Immature natural killer cell (primary cell): ENCODE measurements at regions not wholly inside any gene's neighbourhood (a gene's known extent, or its start where the extent isn't known, plus 50 kb on each side); places are given as distances from the start of the nearest gene placed in this dataset.
"Not testable (repeated sequence)": the region's sequence is repeated elsewhere in the genome, so short reads cannot be mapped to it uniquely, and the experiment has no call there.

Experiments used
- DNase-seq, 3 donors: peaks; one replicate each; pipeline ENCODE4 v3.0.0; 2022; ENCODE audit warnings: mixed read lengths in 1 of 3
- H3K27ac Mint-ChIP-seq, 6 donors: one replicate each; pipeline ENCODE4 v1.8.0; 2020; ENCODE audit warnings: mixed read lengths in 6 of 6, mild to moderate bottlenecking in 5 of 6, inconsistent platforms in 4 of 6, moderate library complexity in 3 of 6
- H3K27me3 Mint-ChIP-seq, 3 donors: one replicate each; pipeline ENCODE4 v1.8.0; 2020 to 2021; ENCODE audit warnings: low read depth in 3 of 3, mild to moderate bottlenecking in 3 of 3, mixed read lengths in 3 of 3, moderate library complexity in 3 of 3, inconsistent platforms in 1 of 3
- H3K36me3 Mint-ChIP-seq, 3 donors: one replicate each; pipeline ENCODE4 v1.8.0; 2020; ENCODE audit warnings: mixed read lengths in 3 of 3, inconsistent platforms in 2 of 3, mild to moderate bottlenecking in 2 of 3
- H3K4me1 Mint-ChIP-seq, 2 donors: one replicate each; pipeline ENCODE4 v1.8.0; 2020; ENCODE audit warnings: inconsistent platforms in 2 of 2, mild to moderate bottlenecking in 2 of 2, mixed read lengths in 2 of 2, moderate library complexity in 1 of 2
- H3K4me3 Mint-ChIP-seq, 5 donors: one replicate each; pipeline ENCODE4 v1.8.0; 2020; ENCODE audit warnings: mild to moderate bottlenecking in 5 of 5, mixed read lengths in 5 of 5, inconsistent platforms in 3 of 5, moderate library complexity in 3 of 5
- H3K9me3 Mint-ChIP-seq, 6 donors: one replicate each; pipeline ENCODE4 v1.8.0; 2020; ENCODE audit warnings: mild to moderate bottlenecking in 6 of 6, mixed read lengths in 6 of 6, inconsistent platforms in 4 of 6, moderate library complexity in 3 of 6

DNA sequence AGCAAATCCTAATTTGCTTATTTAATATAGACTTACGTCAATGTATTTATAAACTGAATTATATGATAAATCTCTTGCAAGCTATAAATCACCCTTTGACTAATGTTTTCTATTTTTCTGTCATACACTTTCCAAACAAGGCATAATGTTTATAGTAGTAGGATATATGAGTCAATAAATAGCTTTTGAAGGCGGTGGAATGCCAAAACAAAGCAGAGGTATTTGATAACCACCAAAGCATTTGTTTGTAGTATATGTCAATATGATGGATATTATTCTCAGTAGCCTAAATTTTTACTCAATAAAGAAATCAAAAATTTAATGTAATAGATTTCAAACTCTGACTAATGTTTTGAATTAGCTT, 1354.6 kb downstream of the HACE1 start:
- Mint-ChIP-seq H3K9me3 (peaks cover 0 to 23% (median 6%) of the 10 kb centered on the region in 6 donors), H3K4me1 (no peaks in the 10 kb centered on the region), H3K27me3 (peaks cover 0 to 3% (median 0%) of the 10 kb centered on the region in 3 donors), H3K36me3 (no peaks in the 10 kb centered on the region), H3K27ac (no peak overlapping the region), H3K4me3 (no peak overlapping the region)
- DNase-seq: no peak

DNA sequence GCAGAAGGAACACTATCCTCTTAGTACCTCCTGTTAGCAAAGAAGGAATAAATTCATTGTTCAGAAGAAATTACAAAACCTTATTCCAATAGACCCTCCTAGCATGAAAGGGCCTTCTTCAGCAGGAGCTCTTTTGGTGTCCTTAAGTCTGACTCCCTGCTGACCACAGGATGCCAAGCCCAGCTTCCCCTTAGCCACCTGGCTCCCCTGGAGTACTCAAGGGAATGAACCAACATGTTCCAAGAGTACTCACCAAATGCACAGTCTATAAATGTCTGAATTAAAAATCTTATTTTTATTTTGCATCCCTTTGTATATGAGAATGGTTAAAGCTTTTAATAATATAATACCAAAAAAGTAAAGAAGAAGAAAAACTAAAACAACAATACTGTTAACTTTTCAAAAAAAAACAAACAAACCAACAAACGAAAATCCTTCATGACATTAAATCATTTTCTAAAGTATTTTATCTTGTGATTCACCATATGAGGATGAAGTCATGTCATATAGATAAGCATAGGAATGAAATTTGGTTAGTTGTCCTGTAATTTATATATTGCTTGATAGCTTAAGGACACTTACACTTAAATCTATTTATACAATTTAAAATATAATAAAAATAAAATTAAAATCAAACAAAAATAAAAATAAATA, 1355.1 kb downstream of the HACE1 start:
- no peak for DNase-seq
- Mint-ChIP-seq H3K36me3 (no peaks in the 10 kb centered on the region), H3K4me3 (no peak overlapping the region), H3K9me3 (peaks cover 0 to 19% (median 5%) of the 10 kb centered on the region in 6 donors), H3K27ac (no peak overlapping the region), H3K27me3 (peaks cover 0 to 3% (median 0%) of the 10 kb centered on the region in 3 donors), H3K4me1 (no peaks in the 10 kb centered on the region)

DNA sequence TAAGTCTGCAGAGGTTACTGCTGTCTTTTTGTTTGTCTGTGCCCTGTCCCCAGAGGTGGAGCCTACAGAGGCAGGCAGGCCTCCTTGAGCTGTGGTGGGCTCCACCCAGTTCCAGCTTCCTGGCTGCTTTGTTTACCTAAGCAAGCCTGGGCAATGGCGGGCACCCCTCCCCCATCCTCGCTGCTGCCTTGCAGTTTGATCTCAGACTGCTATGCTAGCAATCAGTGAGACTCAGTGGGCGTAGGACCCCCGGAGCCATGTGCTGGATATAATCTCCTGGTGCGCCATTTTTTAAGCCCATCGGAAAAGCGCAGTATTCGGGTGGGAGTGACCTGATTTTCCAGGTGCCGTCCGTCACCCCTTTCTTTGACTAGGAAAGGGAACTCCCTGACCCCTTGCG, 1363.1 kb downstream of the HACE1 start:
- DNase-seq, H3K27me3 Mint-ChIP-seq, H3K4me1 Mint-ChIP-seq, H3K27ac Mint-ChIP-seq, H3K36me3 Mint-ChIP-seq, H3K4me3 Mint-ChIP-seq: not testable (repeated sequence)
- peaks cover 5 to 10% (median 7%) of the 10 kb centered on the region in 6 donors for H3K9me3 Mint-ChIP-seq

DNA sequence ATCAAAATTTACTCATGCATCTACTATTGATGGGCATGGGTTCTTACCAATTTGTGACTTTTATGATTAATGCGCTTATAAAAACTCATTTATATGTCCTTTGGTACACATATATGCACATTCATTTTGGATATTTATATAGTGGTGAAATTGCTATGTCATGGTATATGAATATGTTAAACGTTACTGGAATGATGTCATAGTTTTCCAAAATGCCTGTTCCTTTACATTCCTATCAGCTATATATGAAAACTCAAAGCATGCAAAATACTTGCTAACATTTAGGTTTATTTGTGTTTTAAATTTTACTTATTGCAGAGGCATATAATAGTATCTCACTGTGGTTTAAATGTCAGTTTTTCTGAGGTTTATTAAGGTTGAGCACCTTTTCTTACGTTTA, 1403.1 kb downstream of the HACE1 start:
- H3K27ac Mint-ChIP-seq: no peak overlapping the region
- no peak for DNase-seq
- H3K4me3 Mint-ChIP-seq: no peak overlapping the region
- no peaks in the 10 kb centered on the region for H3K4me1 Mint-ChIP-seq
- peaks cover 0 to 2% (median 0%) of the 10 kb centered on the region in 3 donors for H3K27me3 Mint-ChIP-seq
- no peaks in the 10 kb centered on the region for H3K36me3 Mint-ChIP-seq
- peaks cover 4 to 21% (median 5%) of the 10 kb centered on the region in 6 donors for H3K9me3 Mint-ChIP-seq

DNA sequence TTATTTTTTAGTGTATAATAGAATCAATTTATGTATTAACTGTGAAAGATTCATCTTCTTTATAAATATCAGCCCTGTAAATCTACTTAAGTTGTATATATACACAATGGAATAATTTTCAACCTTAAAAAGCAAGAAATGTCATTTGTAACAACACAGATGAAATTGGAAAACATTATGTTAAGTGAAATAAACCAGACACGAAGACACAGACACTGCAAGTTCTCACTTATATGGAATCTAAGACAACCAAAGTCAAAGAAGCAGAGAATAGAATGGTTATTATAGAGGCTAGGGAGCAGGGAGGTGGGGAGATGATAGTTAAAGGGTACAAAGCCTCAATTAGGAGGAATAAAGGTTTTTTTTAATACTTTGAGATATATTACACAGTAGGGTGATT, 1404.4 kb downstream of the HACE1 start:
- no peaks in the 10 kb centered on the region for H3K4me1 Mint-ChIP-seq

DNA sequence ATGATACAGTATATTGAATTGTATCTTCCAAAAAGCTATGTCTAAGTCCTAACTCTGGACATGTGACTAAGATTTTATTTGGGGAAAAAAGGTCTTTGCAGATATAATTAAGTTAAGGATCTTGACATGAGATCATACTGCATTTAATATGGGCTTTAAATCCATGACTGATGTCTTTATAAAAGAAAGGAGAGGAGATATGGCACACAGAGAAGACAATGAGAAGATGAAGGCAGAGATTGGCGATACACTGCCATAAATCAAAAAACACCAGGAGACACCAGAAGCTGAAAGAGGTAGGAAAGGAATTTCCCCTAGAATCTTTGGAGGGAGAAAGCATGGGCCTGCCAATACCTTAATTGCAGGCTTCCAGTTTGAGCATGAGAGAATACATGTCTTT, 1450.2 kb downstream of the HACE1 start:
- no peaks in the 10 kb centered on the region for H3K36me3 Mint-ChIP-seq
- H3K27me3 Mint-ChIP-seq: no peaks in the 10 kb centered on the region
- H3K4me3 Mint-ChIP-seq: no peak overlapping the region
- DNase-seq: no peak
- H3K9me3 Mint-ChIP-seq: peaks cover 0 to 28% (median 10%) of the 10 kb centered on the region in 6 donors
- no peaks in the 10 kb centered on the region for H3K4me1 Mint-ChIP-seq
- H3K27ac Mint-ChIP-seq: no peak overlapping the region

More for the DNA sequence above, 1404.4 kb downstream of the HACE1 start:
- DNase-seq: no peak
- Mint-ChIP-seq H3K4me3 (no peak overlapping the region), H3K27me3 (peaks cover 0 to 2% (median 0%) of the 10 kb centered on the region in 3 donors), H3K27ac (no peak overlapping the region), H3K9me3 (peaks cover 4 to 17% (median 11%) of the 10 kb centered on the region in 6 donors), H3K36me3 (no peaks in the 10 kb centered on the region)

DNA sequence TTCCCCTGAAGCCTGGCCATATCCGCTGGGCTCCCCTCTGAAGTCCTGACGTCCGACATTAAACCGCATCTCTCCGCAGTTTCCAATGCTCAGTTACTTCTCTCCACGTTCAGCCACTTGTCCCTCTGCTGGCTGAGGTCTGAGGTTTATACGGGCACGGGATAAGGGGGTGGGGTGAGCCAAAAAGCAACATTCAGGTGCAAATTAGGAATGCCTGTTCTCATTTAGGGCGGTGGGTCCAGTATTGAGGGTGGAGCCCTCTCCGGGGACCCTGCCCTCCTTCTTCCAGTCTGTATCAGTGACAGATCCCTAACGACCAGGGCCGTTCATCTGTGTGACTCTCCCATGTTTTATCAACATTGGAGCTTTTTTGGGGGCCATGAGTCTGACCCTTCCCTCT, 1454.4 kb downstream of the HACE1 start:
- Mint-ChIP-seq H3K4me3 (no peak overlapping the region), H3K27me3 (no peaks in the 10 kb centered on the region), H3K4me1 (no peaks in the 10 kb centered on the region), H3K27ac (no peak overlapping the region), H3K36me3 (no peaks in the 10 kb centered on the region), H3K9me3 (peaks cover 0 to 39% (median 14%) of the 10 kb centered on the region in 6 donors)
- DNase-seq: no peak

DNA sequence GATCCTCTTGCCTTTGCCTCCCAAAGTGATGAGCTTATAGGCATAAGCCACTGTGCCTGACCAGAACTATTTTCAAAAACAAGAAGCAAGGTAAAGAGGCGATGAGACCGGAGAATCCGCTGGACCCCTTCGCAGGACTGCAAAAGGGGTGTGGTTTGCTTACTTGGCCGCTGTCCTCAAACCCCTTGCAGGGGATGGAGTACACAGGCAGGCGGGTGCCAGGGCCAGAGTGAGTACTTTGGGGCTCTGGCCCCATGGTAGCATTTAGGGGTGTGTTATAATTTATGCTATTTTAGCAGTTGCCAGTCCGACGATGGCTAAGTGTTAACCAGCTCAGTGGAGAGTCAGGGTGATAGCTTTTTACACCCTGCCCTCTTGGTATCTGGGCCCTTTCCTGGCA, 1454.9 kb downstream of the HACE1 start:
- Mint-ChIP-seq H3K9me3 (peaks cover 0 to 37% (median 14%) of the 10 kb centered on the region in 6 donors), H3K27me3 (no peaks in the 10 kb centered on the region), H3K4me1 (no peaks in the 10 kb centered on the region), H3K27ac (no peak overlapping the region), H3K4me3 (no peak overlapping the region), H3K36me3 (no peaks in the 10 kb centered on the region)
- no peak for DNase-seq

DNA sequence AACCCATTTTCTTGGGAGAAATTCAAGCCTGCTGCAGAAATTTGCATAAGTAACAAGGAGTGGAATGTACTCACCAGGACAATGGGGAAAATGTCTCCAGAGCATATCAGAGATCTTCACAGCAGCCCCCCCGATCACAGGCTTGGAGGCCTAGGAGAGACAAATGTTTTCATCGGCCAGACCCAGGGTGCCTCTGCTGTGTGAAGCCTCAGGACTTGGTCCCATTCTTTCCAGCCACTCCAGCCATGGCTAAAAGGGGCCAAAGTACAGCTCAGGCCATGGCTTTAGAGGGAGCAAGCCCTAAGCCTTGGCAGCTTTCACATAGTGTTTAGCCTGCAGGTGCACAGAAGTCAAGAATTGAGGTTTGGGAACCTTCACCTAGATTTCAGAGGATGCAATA, 1463.0 kb downstream of the HACE1 start:
- Mint-ChIP-seq H3K9me3 (peaks cover 3 to 34% (median 24%) of the 10 kb centered on the region in 6 donors), H3K36me3 (no peaks in the 10 kb centered on the region), H3K4me3 (no peak overlapping the region), H3K27ac (no peak overlapping the region), H3K27me3 (peaks cover 0 to 1% (median 0%) of the 10 kb centered on the region in 3 donors), H3K4me1 (no peaks in the 10 kb centered on the region)
- no peak for DNase-seq

DNA sequence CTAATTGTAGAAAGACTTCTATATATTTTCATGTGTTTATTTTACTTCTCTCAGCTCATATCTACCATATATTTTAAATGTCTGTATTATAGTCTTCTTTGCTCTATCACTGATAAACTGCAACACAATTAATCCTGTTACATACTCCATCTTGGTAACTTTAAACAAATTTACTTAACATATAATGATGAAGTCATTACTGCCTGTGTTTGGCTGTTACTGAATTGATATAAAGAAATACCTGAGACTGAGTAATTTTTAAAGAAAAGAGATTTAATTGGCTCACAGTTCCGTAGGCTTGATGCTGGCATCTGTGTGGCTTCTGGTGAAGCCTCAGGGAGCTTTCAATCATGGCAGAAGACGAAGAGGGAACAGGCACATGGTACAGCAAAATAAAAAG, 1480.4 kb downstream of the HACE1 start:
- no peak overlapping the region for H3K4me3 Mint-ChIP-seq
- H3K36me3 Mint-ChIP-seq: no peaks in the 10 kb centered on the region
- no peaks in the 10 kb centered on the region for H3K4me1 Mint-ChIP-seq
- H3K9me3 Mint-ChIP-seq: peaks cover 7 to 28% (median 22%) of the 10 kb centered on the region in 6 donors
- DNase-seq: no peak
- H3K27ac Mint-ChIP-seq: no peak overlapping the region
- H3K27me3 Mint-ChIP-seq: no peaks in the 10 kb centered on the region

DNA sequence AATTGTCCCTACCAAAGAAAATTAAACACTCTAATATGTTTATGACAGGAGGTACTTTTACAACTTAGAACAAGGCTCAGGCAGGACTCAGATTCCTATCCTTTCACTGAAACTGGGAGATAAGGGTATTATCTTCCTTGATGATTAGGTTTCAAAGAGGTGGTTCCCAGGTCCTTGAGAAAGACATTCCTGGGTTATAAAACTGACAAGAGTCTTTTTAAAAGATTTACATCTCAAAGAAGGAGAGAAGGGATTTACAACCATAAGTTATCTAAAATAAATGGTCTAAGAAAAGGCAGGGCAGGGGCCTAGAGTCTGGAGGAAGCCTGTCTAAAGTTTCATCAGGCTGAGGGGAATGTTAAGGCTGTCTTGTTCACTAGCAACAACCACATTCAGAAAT, 1492.5 kb downstream of the HACE1 start:
- peaks cover 20 to 66% (median 38%) of the 10 kb centered on the region in 6 donors for H3K9me3 Mint-ChIP-seq
- DNase-seq: no peak
- H3K36me3 Mint-ChIP-seq: no peaks in the 10 kb centered on the region
- H3K27ac Mint-ChIP-seq: no peak overlapping the region
- peaks cover 0 to 1% (median 0%) of the 10 kb centered on the region in 3 donors for H3K27me3 Mint-ChIP-seq
- H3K4me1 Mint-ChIP-seq: no peaks in the 10 kb centered on the region
- no peak overlapping the region for H3K4me3 Mint-ChIP-seq

DNA sequence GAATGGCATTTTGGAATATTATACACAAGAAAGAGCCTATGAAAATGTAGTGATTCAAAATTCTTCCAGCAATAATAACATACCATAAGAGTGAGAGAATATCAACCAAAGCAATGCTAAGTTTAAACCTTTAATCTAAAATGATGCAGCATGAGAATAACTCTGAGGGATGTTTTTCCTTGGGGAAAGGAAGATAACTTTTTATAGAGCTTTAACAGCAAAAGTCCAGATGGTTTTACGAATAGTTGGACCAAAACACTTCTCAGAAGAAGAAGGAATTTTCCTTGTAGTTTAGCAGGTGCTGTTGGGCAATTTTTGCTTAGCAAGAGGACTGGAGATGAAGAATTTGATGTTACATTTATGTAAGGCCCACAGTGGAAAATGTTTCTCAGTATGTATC, 1503.2 kb downstream of the HACE1 start:
- H3K4me1 Mint-ChIP-seq: no peaks in the 10 kb centered on the region
- H3K4me3 Mint-ChIP-seq: no peak overlapping the region
- no peak for DNase-seq
- H3K27ac Mint-ChIP-seq: no peak overlapping the region
- H3K9me3 Mint-ChIP-seq: peaks cover 9 to 43% (median 21%) of the 10 kb centered on the region in 6 donors
- peaks cover 0 to 2% (median 1%) of the 10 kb centered on the region in 3 donors for H3K27me3 Mint-ChIP-seq
- no peaks in the 10 kb centered on the region for H3K36me3 Mint-ChIP-seq

DNA sequence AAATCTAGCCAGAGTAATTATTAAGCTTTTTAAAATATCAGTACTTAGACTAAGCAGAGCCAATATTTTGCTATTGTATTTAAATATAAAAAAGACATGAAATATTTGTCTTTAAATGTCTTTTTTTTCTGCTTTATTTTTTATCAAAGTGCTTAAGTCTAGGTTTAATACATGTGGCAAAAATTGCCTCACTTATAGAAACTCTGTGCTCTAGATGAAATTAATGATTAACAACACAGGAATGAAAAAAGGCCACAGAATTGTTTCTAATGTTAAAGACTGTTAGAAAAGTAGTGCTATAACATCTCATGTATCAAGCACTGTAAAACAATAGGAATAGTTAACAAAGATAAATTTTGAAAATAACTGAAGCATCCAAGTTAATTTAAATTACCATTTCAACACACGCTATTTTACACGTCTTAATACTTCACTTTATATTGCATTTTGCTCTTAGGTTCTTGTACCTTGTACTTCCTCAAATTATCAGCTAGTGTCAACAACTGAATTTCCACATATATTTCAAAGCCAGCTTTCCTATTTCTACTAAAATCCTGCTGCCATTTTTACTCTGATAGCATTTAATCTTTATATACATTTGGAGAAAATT, 1515.1 kb downstream of the HACE1 start:
- Mint-ChIP-seq H3K4me1 (no peaks in the 10 kb centered on the region), H3K9me3 (peaks cover 0 to 13% (median 8%) of the 10 kb centered on the region in 6 donors), H3K27me3 (peaks cover 0 to 4% (median 0%) of the 10 kb centered on the region in 3 donors), H3K27ac (no peak overlapping the region), H3K4me3 (no peak overlapping the region), H3K36me3 (no peaks in the 10 kb centered on the region)
- DNase-seq: no peak

DNA sequence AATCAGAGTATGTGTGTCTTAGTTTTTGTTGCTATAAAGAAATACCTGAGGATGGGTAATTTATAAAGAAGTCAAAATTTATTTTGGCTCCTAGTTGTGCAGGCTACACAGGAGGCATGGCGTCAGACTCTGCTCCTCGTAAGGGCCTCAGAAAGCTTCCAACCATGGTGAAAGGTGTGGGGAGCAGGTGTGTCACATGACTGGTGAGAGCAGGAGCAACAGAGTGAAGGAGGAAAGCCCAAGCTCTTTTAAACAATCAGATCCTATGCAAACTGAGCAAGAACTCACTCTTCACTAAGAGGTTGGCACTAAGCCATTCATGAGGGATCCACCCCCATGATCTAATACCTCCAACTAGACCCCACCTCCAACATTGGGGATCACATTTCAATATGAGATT, 1524.3 kb downstream of the HACE1 start:
- Mint-ChIP-seq H3K36me3 (no peaks in the 10 kb centered on the region), H3K4me1 (no peaks in the 10 kb centered on the region), H3K27me3 (peaks cover 0 to 4% (median 1%) of the 10 kb centered on the region in 3 donors), H3K9me3 (peaks cover 3 to 35% (median 13%) of the 10 kb centered on the region in 6 donors), H3K27ac (no peak overlapping the region), H3K4me3 (no peak overlapping the region)
- no peak for DNase-seq
